H1 (cell line): ENCODE measurements at regions not wholly inside any gene's neighbourhood (a gene's known extent, or its start where the extent isn't known, plus 50 kb on each side); places are given as distances from the start of the nearest gene placed in this dataset.

Experiments
- CTCF ChIA-PET: fragments of 300-600 bp; sonication (Branson Sonifier 250); formaldehyde crosslinking; loops from one replicate; lab custom pipeline; 2021; ENCODE audit not compliant: partially characterized antibody; lab: Charles Lee
- POLR2A ChIA-PET: fragments of 300-600 bp; sonication (Branson Sonifier 250); formaldehyde crosslinking; loops from one replicate; lab custom pipeline; 2021; ENCODE audit warnings: inconsistent platforms; ENCODE audit not compliant: partially characterized antibody; lab: Charles Lee
- DNase-seq, 2 experiments: peaks; one replicate each; pipeline versions ENCODE4 v3.0.0 to v3.0.0-alpha.2; 2010 to 2022; ENCODE audit warnings: low spot score in 2 of 2, low read depth in 1 of 2, mixed read lengths in 1 of 2
- FAIRE-seq: peaks from 2 replicates; lab custom pipeline; 2011; peaks lifted over from hg19 to GRCh38; lab: Jason Lieb, UNC
- H2AFZ ChIP-seq: 2 replicates; pipeline ENCODE4 v1.8.1; 2012; ENCODE audit warnings: low read length, inconsistent platforms
- H2AK5ac ChIP-seq: 2 replicates; pipeline ENCODE4 v1.6.1; 2013; ENCODE audit warnings: low read depth, low read length
- H2BK120ac ChIP-seq: replicated peaks from 2 replicates; pipeline ENCODE3; 2013; ENCODE audit warnings: low read depth, low read length, inconsistent platforms
- H2BK12ac ChIP-seq: 2 replicates; pipeline ENCODE4 v1.6.1; 2013; ENCODE audit warnings: low read depth, low read length
- H2BK15ac ChIP-seq: 2 replicates; pipeline ENCODE4 v1.6.1; 2013; ENCODE audit warnings: low read length
- H2BK20ac ChIP-seq: 2 replicates; pipeline ENCODE4 v1.6.1; 2013; ENCODE audit warnings: low read length
- H2BK5ac ChIP-seq: 2 replicates; pipeline ENCODE4 v1.6.1; 2013; ENCODE audit warnings: low read depth, low read length
- H3K14ac ChIP-seq: 2 replicates; pipeline ENCODE4 v1.6.1; 2013; ENCODE audit warnings: inconsistent platforms; ENCODE audit not compliant: insufficient read length
- H3K18ac ChIP-seq: 2 replicates; pipeline ENCODE4 v1.6.1; 2013; ENCODE audit warnings: low read length; ENCODE audit errors: extremely low read depth
- H3K23ac ChIP-seq: 2 replicates; pipeline ENCODE4 v1.6.1; 2013; ENCODE audit warnings: inconsistent platforms; ENCODE audit not compliant: insufficient read length
- H3K23me2 ChIP-seq: 2 replicates; pipeline ENCODE4 v1.6.1; 2013; ENCODE audit warnings: low read depth, low read length
- H3K27ac ChIP-seq: 2 replicates; pipeline ENCODE4 v1.6.1; 2011; ENCODE audit warnings: low read depth, low read length, inconsistent platforms
- H3K27me3 ChIP-seq, 4 experiments: replicated peaks in 1 of 4; 1 replicate in 1 of 4; 2 replicates in 3 of 4; pipeline versions ENCODE4 v1.6.1 to v1.8.1; 2011 to 2013; ENCODE audit warnings: low read length in 3 of 4, mild to moderate bottlenecking in 3 of 4, inconsistent platforms in 2 of 4, mixed read lengths in 2 of 4, moderate library complexity in 1 of 4; ENCODE audit not compliant: control insufficient read depth in 3 of 4, insufficient read depth in 3 of 4; ENCODE audit errors: extremely low read depth in 1 of 4
- H3K36me3 ChIP-seq, 4 experiments: 2 replicates each; pipeline versions ENCODE4 v1.6.1 to v1.8.1; 2011 to 2013; ENCODE audit warnings: mild to moderate bottlenecking in 4 of 4, low read length in 3 of 4, moderate library complexity in 2 of 4, control low read depth in 1 of 4, inconsistent platforms in 1 of 4; ENCODE audit not compliant: insufficient read depth in 4 of 4, control insufficient read depth in 2 of 4
- H3K4ac ChIP-seq: replicated peaks from 2 replicates; pipeline ENCODE3; 2013; ENCODE audit warnings: low read length, low read depth, mixed read lengths, inconsistent platforms; ENCODE audit not compliant: insufficient read length
- H3K4me1 ChIP-seq, 4 experiments: replicated peaks in 1 of 4; 1 replicate in 1 of 4; 2 replicates in 3 of 4; pipeline versions ENCODE4 v1.6.1 to v1.8.1; 2011 to 2013; ENCODE audit warnings: low read length in 3 of 4, inconsistent platforms in 2 of 4, mixed read lengths in 1 of 4; ENCODE audit not compliant: insufficient read depth in 4 of 4, control insufficient read depth in 3 of 4
- H3K4me2 ChIP-seq, 2 experiments: 2 replicates each; pipeline versions ENCODE4 v1.6.1 to v1.8.1; 2011 to 2013; ENCODE audit warnings: low read depth in 2 of 2, low read length in 2 of 2, control low read depth in 1 of 2, inconsistent platforms in 1 of 2, mild to moderate bottlenecking in 1 of 2; ENCODE audit not compliant: insufficient read depth in 1 of 2
- H3K4me3 ChIP-seq, 4 experiments: fragments of 200-600, 300-600 bp in 1 of 4; sonication (generic), shearing (Covaris generic), sonication (Bioruptor Twin) in 1 of 4; 2 replicates each; pipeline versions ENCODE4 v1.5.1 to v1.8.1; 2011 to 2016; ENCODE audit warnings: low read length in 4 of 4, low read depth in 3 of 4, control low read depth in 2 of 4, inconsistent platforms in 2 of 4, mild to moderate bottlenecking in 2 of 4, mixed read lengths in 1 of 4, moderate library complexity in 1 of 4; ENCODE audit not compliant: insufficient read depth in 2 of 4; ENCODE audit errors: extremely low read depth in 1 of 4
- H3K56ac ChIP-seq: replicated peaks from 2 replicates; pipeline ENCODE3; 2013; ENCODE audit warnings: low read depth, mild to moderate bottlenecking, mixed read lengths, low read length, inconsistent platforms; ENCODE audit not compliant: insufficient read length
- H3K79me1 ChIP-seq: 2 replicates; pipeline ENCODE4 v1.6.1; 2013; ENCODE audit warnings: low read depth, low read length, control low read depth
- H3K79me2 ChIP-seq, 2 experiments: 2 replicates each; pipeline versions ENCODE4 v1.6.1 to v1.8.1; 2012 to 2013; ENCODE audit warnings: low read length in 2 of 2, mild to moderate bottlenecking in 2 of 2, inconsistent platforms in 1 of 2; ENCODE audit not compliant: insufficient read depth in 2 of 2, control insufficient read depth in 1 of 2
- H3K9ac ChIP-seq, 4 experiments: replicated peaks in 1 of 4; 1 replicate in 1 of 4; 2 replicates in 3 of 4; pipeline versions ENCODE4 v1.6.1 to v1.8.1; 2011 to 2013; ENCODE audit warnings: low read depth in 3 of 4, low read length in 3 of 4, control low read depth in 2 of 4, mild to moderate bottlenecking in 2 of 4, moderate library complexity in 2 of 4, inconsistent platforms in 1 of 4; ENCODE audit errors: extremely low read depth in 1 of 4
- H3K9me3 ChIP-seq, 2 experiments: 2 replicates each; pipeline versions ENCODE4 v1.6.1 to v1.8.1; 2012 to 2013; ENCODE audit warnings: mild to moderate bottlenecking in 2 of 2, moderate library complexity in 2 of 2, control low read depth in 1 of 2, inconsistent platforms in 1 of 2, low read depth in 1 of 2, low read length in 1 of 2, mixed read lengths in 1 of 2; ENCODE audit not compliant: insufficient read depth in 2 of 2
- H4K20me1 ChIP-seq, 2 experiments: replicated peaks in 1 of 2; 2 replicates each; pipeline versions ENCODE3 to v1.8.1; 2011 to 2013; ENCODE audit warnings: inconsistent platforms in 2 of 2, low read length in 2 of 2, mild to moderate bottlenecking in 1 of 2; ENCODE audit not compliant: insufficient read depth in 2 of 2, control insufficient read depth in 1 of 2
- H4K5ac ChIP-seq: 2 replicates; pipeline ENCODE4 v1.6.1; 2013; ENCODE audit warnings: low read length, low read depth, mixed read lengths, inconsistent platforms; ENCODE audit not compliant: insufficient read length
- H4K8ac ChIP-seq: 2 replicates; pipeline ENCODE4 v1.8.0; 2013; ENCODE audit warnings: mild to moderate bottlenecking, moderate library complexity, low read length, inconsistent platforms; ENCODE audit not compliant: insufficient read depth; ENCODE audit errors: extremely low read depth
- H4K91ac ChIP-seq: replicated peaks from 2 replicates; pipeline ENCODE3; 2013; ENCODE audit warnings: low read length, mixed read lengths, inconsistent platforms; ENCODE audit not compliant: insufficient read length
- GABPA ChIP-seq: IDR thresholded peaks from 2 replicates; pipeline ENCODE4 v1.6.1; 2011; ENCODE audit warnings: mild to moderate bottlenecking, low read length, moderate library complexity, borderline replicate concordance; ENCODE audit not compliant: insufficient read depth
- GTF2F1 ChIP-seq: IDR thresholded peaks from 2 replicates; pipeline ENCODE4 v1.6.1; 2012; ENCODE audit warnings: low read depth, low read length, improper control_type of control experiment, borderline replicate concordance
- HDAC2 ChIP-seq, 2 experiments: fragments of 300-600 bp in 1 of 2; sonication (generic) in 1 of 2; IDR thresholded peaks; 2 replicates each; pipeline ENCODE4 v1.6.1; 2011 to 2012; ENCODE audit warnings: low read depth in 2 of 2, low read length in 2 of 2, mild to moderate bottlenecking in 2 of 2, moderate library complexity in 2 of 2, borderline replicate concordance in 1 of 2, inconsistent platforms in 1 of 2
- KDM1A ChIP-seq: fragments of 200-600, 300-600 bp; sonication (generic); IDR thresholded peaks from 2 replicates; pipeline ENCODE4 v1.7.1; 2016; ENCODE audit warnings: mild to moderate bottlenecking, low read length, borderline replicate concordance
- MAFK ChIP-seq: IDR thresholded peaks from 2 replicates; pipeline ENCODE4 v1.6.1; 2012; ENCODE audit warnings: low read depth, mild to moderate bottlenecking, improper control_type of control experiment, low read length
- PHF8 ChIP-seq: fragments of 200-600 bp; sonication (generic); conservative IDR thresholded peaks from 2 replicates; pipeline ENCODE4 v1.7.1; 2012; ENCODE audit warnings: low read depth, mild to moderate bottlenecking, inconsistent platforms, low read length, moderate library complexity
- TEAD4 ChIP-seq: IDR thresholded peaks from 2 replicates; pipeline ENCODE4 v1.6.1; 2012; ENCODE audit warnings: low read depth, low read length, inconsistent platforms, mixed read lengths
- ZNF274 ChIP-seq: IDR thresholded peaks from 2 replicates; pipeline ENCODE4 v1.7.0; 2012; ENCODE audit warnings: low read length, borderline replicate concordance; ENCODE audit errors: extremely low read depth
- WGBS, 2 experiments: shearing (Covaris generic) in 1 of 2; methylation state at CpG; one replicate each; pipeline versions ENCODE4 v1.1.6 to v1.1.7; 2013 to 2015; ENCODE audit warnings: low lambda C conversion rate in 2 of 2, mixed read lengths in 2 of 2, inconsistent platforms in 1 of 2, low coverage in 1 of 2, missing lambda C conversion rate in 1 of 2; ENCODE audit not compliant: insufficient replicate concordance in 2 of 2, insufficient coverage in 1 of 2, insufficient read length in 1 of 2; ENCODE audit errors: extremely low coverage in 1 of 2, missing lambda C conversion rate in 1 of 2; 5-methylcytosine and 5-hydroxymethylcytosine counted together

GRCh38 chr1:29541631-29542030 is 305.3 kb downstream of the PTPRU start:
- H3K4me3 ChIP-seq, result no peak overlapping the region
- WGBS, 2 experiments, result 96% methylated on average over 4 of the region's 7 CpGs; no CpG with 5 or more reads in 1 of the 2 experiments
- ChIA-PET POLR2A (no interaction called here), CTCF (interaction anchor here (0.6 to 1.4 kb wide), 2 partner anchors 26 to 66 kb away, joined by 3 to 4 read pairs; no protein-coding TSS in a partner anchor)
- H3K79me1 ChIP-seq, result no peaks in the 10 kb centered on the region
- no peaks in the 10 kb centered on the region for H3K79me2 ChIP-seq
- no peak overlapping the region for H2AK5ac ChIP-seq
- H3K27me3 ChIP-seq, result no peaks in the 10 kb centered on the region
- no peak for FAIRE-seq
- no peak overlapping the region for H3K14ac ChIP-seq
- H4K5ac ChIP-seq, result no peak overlapping the region
- H2BK20ac ChIP-seq, result no peak overlapping the region
- no peaks in the 10 kb centered on the region for H4K20me1 ChIP-seq
- TF ChIP-seq GTF2F1, result no peak
- no peak for TF ChIP-seq KDM1A
- TF ChIP-seq MAFK, result no peak
- no peak for TF ChIP-seq PHF8
- TF ChIP-seq ZNF274, result no peak
- TF ChIP-seq HDAC2 (IDR thresholded peaks at IDR 0.05; ENCODE audit: borderline replicate concordance in 1 of 2, low read depth in 2 of 2, low read length in 2 of 2), result no peak
- no peak for TF ChIP-seq TEAD4
- TF ChIP-seq GABPA, result no peak
- no peak overlapping the region for H4K8ac ChIP-seq
- no peak overlapping the region for H3K27ac ChIP-seq
- no peak overlapping the region for H3K18ac ChIP-seq
- no peak overlapping the region for H2BK120ac ChIP-seq
- H2BK15ac ChIP-seq, result no peak overlapping the region
- H3K4me2 ChIP-seq, result no peak overlapping the region
- H2BK5ac ChIP-seq, result no peak overlapping the region
- H2AFZ ChIP-seq, result no peak overlapping the region
- no peaks in the 10 kb centered on the region for H3K36me3 ChIP-seq
- H3K23me2 ChIP-seq, result no peaks in the 10 kb centered on the region
- no peak overlapping the region for H3K23ac ChIP-seq
- no peak overlapping the region for H3K4ac ChIP-seq
- no peak overlapping the region for H4K91ac ChIP-seq
- H3K9ac ChIP-seq, result no peak overlapping the region
- H2BK12ac ChIP-seq, result no peak overlapping the region
- H3K9me3 ChIP-seq, result no peaks in the 10 kb centered on the region
- H3K4me1 ChIP-seq, result no peaks in the 10 kb centered on the region
- no peak overlapping the region for H3K56ac ChIP-seq
- no peak for DNase-seq
